ENCODE measurements at regions not wholly inside any gene's neighbourhood (a gene's known extent, or its start where the extent isn't known, plus 50 kb on each side); places are given as distances from the start of the nearest gene placed in this dataset.

DNA sequence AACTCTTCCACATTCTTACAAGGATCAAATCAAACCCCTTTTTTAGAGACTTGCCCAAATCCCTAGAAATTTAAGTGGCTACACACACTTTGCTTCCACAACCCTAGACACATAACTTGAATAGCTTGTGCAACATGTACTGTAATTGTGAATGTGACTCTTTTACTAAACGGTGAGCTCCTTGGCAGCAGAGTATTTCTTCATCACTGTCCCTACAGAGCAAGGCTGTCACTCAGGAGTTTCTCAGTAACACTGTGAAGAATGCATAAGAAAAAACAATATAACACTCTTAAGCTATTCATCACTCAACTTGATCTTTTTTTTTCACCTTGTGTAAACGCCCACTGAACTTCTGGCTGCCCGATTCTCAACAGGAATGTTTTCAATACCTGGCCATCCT is 53.8 kb upstream of the ADAMTS18 start:
- TF ChIP-seq CTCF (IDR thresholded peaks at IDR 0.05; ENCODE audit: low read length) = no peak
- no peak for TF ChIP-seq EZH2 (IDR thresholded peaks at IDR 0.05; ENCODE audit: borderline replicate concordance, low read length)
